HT1080 (cell line): ENCODE measurements at regions not wholly inside any gene's neighbourhood (a gene's known extent, or its start where the extent isn't known, plus 50 kb on each side); places are given as distances from the start of the nearest gene placed in this dataset.

Experiments used
- DNase-seq: peaks from one replicate; pipeline ENCODE4 v3.0.0-alpha.2; 2015; ENCODE audit warnings: low read depth

GRCh38 chr12:13390381-13390861 lies 193.9 kb downstream of the EMP1 start:
- peak; percentile 56 for DNase-seq

DNA sequence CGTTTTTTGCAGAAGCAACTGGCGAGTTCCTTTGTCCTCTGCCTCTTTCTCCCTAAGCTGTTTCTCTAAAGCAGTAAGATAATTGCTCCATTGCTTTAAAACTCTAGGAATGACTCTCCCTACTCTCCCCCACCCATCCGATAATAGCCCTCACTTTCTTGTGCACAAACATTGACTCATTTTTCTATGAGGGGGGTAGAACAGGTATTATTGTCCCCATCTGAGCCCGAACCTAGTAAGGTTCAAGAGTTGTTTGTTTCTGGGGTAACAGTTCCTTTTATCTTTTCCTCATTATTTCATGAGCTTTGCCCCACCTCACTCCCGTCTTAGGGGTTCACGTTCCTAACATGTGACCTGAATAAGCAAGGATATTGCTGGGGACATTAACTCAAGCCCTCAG lies 190.6 kb downstream of the EMP1 start:
- no peak for DNase-seq

DNA sequence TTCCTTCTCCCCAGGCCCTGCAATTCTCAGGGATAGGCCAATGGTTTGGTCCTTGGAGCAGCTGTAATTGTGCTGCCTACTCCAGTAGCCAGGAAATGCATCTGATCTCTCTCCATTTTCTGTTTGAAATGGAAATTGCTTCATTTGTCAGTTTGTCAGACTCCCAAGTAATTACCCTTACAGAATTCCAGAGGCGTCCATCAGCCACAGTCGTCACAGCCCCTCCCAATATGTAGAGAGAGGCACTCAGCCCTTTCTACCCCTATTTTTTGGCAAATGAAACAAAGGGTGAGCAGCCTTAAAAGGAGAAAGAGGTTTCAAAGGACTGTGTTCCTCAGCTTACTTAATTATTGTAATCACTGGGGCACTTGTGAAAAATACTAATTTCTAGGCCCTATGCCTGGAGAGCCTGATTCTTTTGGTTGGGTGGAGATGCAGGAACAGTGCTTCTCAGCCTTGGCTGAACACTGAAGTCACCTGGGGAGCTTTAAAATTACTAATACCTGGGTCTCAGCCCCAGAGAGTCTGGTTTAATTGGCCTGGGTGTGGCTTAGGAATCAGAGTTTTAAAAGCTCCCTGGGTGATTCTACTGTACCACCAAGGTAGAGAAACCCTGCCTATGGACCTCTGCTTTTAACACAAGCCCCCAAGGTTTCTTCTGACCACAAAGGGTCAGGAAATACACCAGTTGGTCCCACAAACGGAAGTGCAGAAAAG lies 190.0 kb downstream of the EMP1 start:
- DNase-seq, result no peak

DNA sequence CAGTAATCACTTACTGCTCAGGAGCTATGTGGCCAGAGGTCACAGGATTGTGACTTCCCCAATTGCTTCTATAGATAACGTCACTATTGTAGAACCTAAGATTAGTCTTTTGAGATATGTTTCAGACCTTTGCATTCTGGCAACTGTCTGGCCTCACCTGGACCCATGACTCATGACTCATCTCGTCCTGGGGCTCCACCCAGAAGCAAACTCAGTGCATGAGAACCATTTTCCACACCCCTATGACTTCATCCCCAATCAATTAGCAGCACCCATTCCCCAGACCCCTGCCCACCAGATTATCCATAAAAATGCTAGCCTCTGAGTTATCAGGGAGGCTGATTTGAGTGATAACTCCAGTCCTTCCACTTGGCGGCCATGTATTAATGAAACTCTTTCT lies 186.9 kb downstream of the EMP1 start:
- DNase-seq, result no peak

- DNase-seq, result no peak
These were observed 183.8 kb downstream of the EMP1 start for GRCh38 chr12:13380297-13380696.

DNA sequence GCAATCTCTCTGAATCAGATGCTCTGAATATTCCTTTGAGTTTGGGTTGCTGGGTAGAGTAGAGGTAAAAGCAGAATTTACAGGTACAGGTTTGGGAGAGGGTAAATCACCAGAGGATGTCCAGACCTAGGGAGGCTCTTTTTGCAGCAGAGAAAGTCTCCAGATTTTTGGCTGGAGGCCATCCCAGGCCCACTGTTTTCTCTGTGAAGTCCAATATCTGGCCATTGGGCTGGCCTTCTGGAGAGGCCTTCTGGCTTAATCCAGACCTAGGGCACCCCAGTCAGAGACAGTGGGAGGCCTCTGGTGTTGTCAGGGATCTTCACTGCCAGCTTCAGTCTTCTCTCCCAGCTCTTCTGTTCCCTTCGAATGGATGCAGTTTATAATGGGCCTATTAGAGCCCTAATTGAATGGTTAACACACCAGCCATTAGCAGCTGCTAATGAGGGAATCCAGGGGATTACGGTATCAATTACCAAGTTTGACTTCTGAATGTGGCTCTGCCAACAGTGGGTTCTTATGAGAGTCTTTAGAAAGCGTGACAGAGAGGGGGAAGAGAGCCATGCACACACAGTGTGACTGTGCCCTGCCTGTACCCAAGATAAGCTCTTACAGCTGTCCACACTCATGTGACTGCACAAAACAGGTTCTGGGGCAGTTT lies 183.1 kb downstream of the EMP1 start:
- no peak for DNase-seq

GRCh38 chr12:13377698-13378097 lies 181.2 kb downstream of the EMP1 start:
- DNase-seq, result no peak

- DNase-seq, result peak; percentile 72
These were observed 180.3 kb downstream of the EMP1 start for GRCh38 chr12:13376610-13377373.

DNA sequence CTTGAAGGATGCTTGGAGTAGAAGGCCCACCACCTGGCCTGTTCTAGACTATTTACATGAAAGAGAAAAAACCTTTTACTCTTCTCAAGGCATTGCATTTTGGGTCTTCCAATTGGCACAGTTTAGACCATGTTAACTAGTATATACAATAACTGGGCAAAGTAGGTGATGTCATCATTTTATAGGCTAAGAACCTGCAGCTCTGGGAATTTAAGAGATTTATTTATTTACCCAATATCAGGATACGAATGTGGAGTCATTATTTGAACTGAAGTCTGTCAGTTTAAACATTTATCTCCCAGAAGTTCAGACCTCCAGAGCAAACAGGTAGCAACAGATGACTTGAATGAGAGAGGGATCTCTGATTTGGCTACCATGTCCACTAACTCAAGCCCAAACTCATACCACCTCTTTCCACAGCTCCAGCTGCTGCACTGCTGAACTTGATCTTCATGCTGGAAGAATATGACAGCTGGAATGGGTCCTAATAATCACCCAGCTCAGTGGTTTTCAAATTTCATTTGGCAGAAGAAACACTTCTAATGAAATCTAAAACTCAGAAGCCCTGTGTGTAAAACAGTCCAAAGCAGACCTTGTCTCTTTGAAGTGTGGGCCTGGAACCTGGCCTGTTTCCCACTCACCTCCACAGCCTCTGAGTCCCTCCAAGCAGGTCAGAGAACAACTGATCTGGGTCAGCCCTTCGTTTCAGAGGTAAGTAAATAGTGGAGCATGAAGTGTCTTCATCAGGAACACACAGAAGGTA lies 179.2 kb downstream of the EMP1 start:
- DNase-seq, result no peak

- DNase-seq, result no peak
These were observed 178.3 kb downstream of the EMP1 start for GRCh38 chr12:13374793-13375192.

DNA sequence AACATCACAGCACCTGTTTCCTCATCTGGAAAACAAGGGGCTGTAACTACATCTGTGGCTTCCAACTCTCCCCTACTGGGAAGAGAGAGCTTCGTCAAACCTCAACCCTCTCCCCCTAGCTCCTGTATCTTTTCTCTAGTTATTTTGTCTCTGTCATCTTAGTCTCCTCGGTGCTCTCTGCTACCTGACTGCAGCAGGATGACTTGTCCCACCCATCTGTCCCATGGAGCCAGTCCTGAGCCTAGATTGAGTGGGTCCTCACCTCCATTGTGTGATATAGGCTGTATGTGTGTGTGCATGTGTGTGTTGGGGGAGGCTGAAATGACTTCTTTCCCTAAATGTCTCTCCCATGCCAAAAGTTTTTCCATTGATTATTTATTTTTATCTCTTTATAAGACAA lies 177.3 kb downstream of the EMP1 start:
- DNase-seq, result no peak

DNA sequence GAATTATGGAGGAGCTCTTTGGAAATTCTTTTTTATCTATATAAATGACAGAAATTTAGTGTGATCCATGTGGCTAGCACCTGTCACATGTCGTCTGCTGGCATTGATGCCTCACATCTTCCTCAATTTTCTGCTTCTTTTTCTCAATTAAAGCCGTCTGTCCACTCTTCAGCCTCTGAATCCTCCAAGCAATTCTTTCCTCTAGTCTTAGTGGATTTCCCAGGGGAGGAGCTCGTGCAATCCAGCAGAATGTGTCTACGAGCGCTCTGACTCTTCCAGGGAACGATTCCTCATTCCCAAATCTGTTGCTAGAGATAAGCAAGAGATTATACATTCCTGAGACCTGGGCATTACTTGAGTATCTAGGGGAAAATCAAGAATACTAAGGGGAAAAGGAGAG lies 176.6 kb downstream of the EMP1 start:
- DNase-seq, result no peak

GRCh38 chr12:13372386-13372785 lies 175.9 kb downstream of the EMP1 start:
- no peak for DNase-seq

DNA sequence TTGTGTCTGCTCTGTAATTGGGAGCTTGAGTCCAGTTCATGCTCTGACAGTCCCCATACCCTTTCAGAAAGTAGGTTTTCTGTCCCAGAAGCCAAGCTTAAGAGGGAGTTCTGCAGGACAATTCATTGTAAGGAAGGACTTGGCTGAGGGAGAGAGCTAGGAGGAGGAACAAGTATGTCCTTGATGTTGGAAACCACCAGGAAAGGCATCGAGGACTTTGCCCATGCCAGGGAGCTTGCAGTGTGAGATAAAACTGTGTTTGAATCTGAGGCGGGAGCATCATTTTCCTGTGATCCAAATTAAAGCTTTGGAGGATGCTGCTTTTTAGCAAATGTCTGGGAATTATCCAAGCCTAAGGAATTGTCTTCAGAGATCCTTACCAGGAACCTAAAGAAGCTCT lies 175.3 kb downstream of the EMP1 start:
- no peak for DNase-seq

DNA sequence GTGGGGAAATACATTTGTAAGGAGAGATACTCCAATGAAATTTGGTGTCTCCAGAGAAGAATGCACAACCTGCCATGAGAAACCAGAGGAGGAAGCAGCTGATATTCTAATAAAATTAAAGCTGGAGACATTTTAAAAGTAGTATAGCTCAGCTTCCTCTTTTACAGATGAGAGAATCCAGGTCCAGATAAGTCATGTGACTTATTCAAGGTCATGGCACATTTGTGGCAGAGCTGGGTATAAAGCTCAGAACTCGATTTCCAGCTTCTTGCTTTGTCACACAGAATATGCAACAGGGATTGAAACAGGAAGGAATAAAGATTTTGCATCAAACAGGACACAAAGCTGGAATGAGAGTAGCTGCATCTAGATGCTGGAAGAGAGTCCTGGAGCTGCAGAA lies 174.8 kb downstream of the EMP1 start:
- DNase-seq, result no peak

GRCh38 chr12:13369474-13370056 lies 173.0 kb downstream of the EMP1 start:
- no peak for DNase-seq

DNA sequence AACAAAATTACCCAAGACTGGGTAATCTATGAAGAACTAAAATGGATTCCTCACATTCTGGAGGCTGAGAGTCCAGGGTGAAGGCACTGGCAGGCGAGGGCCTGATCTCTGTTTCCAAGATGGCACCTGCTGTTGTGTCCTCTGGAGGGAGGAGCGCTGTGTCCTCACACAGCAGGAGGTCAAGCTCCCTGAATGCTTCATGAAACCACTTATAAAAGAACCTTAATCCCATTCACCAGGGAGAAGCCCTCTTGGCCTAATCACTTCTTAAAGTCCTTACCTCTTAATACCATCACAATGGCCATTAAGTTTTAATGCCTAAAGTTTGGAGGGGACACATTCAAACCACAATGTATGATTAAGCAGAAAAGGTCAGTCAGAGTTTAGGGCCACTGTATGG lies 172.4 kb downstream of the EMP1 start:
- no peak for DNase-seq

DNA sequence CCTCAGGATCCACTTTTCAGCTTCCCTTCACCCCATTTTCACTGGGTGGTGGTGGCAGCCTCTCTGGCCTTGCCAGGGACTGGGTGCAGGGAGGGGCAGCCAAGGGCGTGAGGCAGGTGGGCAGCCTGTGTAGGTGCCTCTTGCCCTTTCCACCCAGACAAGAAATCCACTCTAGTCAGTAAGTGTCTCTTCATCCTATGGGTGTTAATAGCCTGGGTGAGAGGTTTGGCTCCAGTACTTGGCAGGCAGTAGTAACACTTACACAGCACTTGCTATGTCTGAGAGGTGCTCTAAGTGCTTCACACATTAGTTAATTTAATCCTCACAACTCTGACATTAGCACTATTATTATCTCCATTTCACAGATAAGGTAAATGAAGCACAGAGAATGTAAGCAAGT lies 171.9 kb downstream of the EMP1 start:
- DNase-seq, result no peak

DNA sequence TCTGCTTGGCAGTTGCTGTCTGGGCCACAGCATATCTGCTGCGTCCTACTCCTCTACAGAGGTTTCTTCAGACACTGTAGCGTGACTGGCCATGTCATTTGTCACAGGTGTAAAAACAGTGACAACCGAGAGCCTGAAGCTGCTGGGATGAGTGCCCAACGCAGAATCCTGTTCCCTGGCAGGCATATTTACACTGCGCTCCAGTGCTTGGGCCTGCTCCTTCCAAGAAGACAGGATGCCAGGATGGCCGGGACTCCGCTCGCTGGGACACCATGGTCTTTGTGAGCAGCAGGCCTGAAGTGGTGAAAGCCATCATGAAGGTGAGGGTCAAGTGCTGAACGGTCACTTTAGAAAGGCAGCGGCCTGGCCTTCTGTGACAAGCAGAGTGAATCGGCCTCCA lies 171.4 kb downstream of the EMP1 start:
- no peak for DNase-seq

- DNase-seq, result no peak
These were observed 169.3 kb downstream of the EMP1 start for GRCh38 chr12:13365748-13366366.
